CD14-positive monocyte (primary cell): ENCODE measurements at regions not wholly inside any gene's neighbourhood (a gene's known extent, or its start where the extent isn't known, plus 50 kb on each side); places are given as distances from the start of the nearest gene placed in this dataset.

Source experiments
- DNase-seq, 3 donors: peaks; one replicate each; pipeline ENCODE4 v3.0.0-alpha.2; 2011 to 2022
- H2AFZ ChIP-seq: 2 replicates; pipeline ENCODE4 v1.6.0; 2012; ENCODE audit warnings: mild to moderate bottlenecking, low read depth, low read length, inconsistent platforms; ENCODE audit not compliant: insufficient read depth, poor library complexity, severe bottlenecking
- H3K27ac ChIP-seq, 2 donors: 1 replicate in 1 of 2; 2 replicates in 1 of 2; pipeline ENCODE4 v1.5.1; 2012 to 2013; ENCODE audit warnings: low read length in 2 of 2, control low read depth in 1 of 2, inconsistent platforms in 1 of 2, low read depth in 1 of 2, mild to moderate bottlenecking in 1 of 2
- H3K27me3 ChIP-seq, 2 donors: one replicate each; pipeline versions ENCODE4 v1.6.0 to v1.6.1; 2011 to 2013; ENCODE audit warnings: low read length in 2 of 2; ENCODE audit not compliant: control insufficient read depth in 2 of 2, insufficient read depth in 2 of 2
- H3K36me3 ChIP-seq, 2 donors: replicated peaks in 1 of 2; 1 replicate in 1 of 2; 2 replicates in 1 of 2; pipeline versions ENCODE4 v1.5.1 to v1.6.1; 2012 to 2013; ENCODE audit warnings: low read length in 2 of 2, control low read depth in 1 of 2, inconsistent platforms in 1 of 2, mild to moderate bottlenecking in 1 of 2; ENCODE audit not compliant: insufficient read depth in 2 of 2, control insufficient read depth in 1 of 2
- H3K4me1 ChIP-seq, 2 donors: 1 replicate in 1 of 2; 2 replicates in 1 of 2; pipeline versions ENCODE4 v1.5.1 to v1.6.1; 2012 to 2013; ENCODE audit warnings: low read length in 2 of 2, control low read depth in 1 of 2, inconsistent platforms in 1 of 2, mild to moderate bottlenecking in 1 of 2, moderate library complexity in 1 of 2; ENCODE audit not compliant: insufficient read depth in 2 of 2, control insufficient read depth in 1 of 2
- H3K4me2 ChIP-seq: replicated peaks from 2 replicates; pipeline ENCODE3; 2012; ENCODE audit warnings: low read length, moderate library complexity, mild to moderate bottlenecking; ENCODE audit not compliant: poor library complexity, severe bottlenecking; ENCODE audit errors: extremely low read depth
- H3K4me3 ChIP-seq, 3 experiments: fragments of 200-600 bp in 1 of 3; sonication (generic) in 1 of 3; replicated peaks in 1 of 3; 1 replicate in 2 of 3; 2 replicates in 1 of 3; pipeline ENCODE4 v1.5.1; 2011 to 2013; ENCODE audit warnings: low read length in 3 of 3, mild to moderate bottlenecking in 3 of 3, control low read depth in 2 of 3, low read depth in 2 of 3, inconsistent platforms in 1 of 3, moderate library complexity in 1 of 3
- H3K79me2 ChIP-seq: 2 replicates; pipeline ENCODE4 v1.6.0; 2012; ENCODE audit warnings: mild to moderate bottlenecking, control low read depth, inconsistent platforms, low read length, moderate library complexity; ENCODE audit not compliant: insufficient read depth
- H3K9ac ChIP-seq: 2 replicates; pipeline ENCODE4 v1.6.0; 2017; ENCODE audit warnings: low read length, mild to moderate bottlenecking; ENCODE audit not compliant: insufficient read depth, poor library complexity, severe bottlenecking
- H3K9me3 ChIP-seq, 2 donors: replicated peaks in 1 of 2; 1 replicate in 1 of 2; 2 replicates in 1 of 2; pipeline versions ENCODE4 v1.5.1 to v1.6.1; 2012 to 2013; ENCODE audit warnings: low read length in 2 of 2, control low read depth in 1 of 2; ENCODE audit not compliant: control insufficient read depth in 1 of 2, insufficient read depth in 1 of 2
- H4K20me1 ChIP-seq: 2 replicates; pipeline ENCODE4 v1.6.0; 2012; ENCODE audit warnings: mild to moderate bottlenecking, low read length, control low read depth, moderate library complexity; ENCODE audit not compliant: insufficient read depth
- H3K27ac Mint-ChIP-seq, 7 donors: one replicate each; pipeline ENCODE4 v1.8.0; 2020; ENCODE audit warnings: mild to moderate bottlenecking in 7 of 7, mixed read lengths in 7 of 7, moderate library complexity in 6 of 7, inconsistent platforms in 2 of 7
- H3K27me3 Mint-ChIP-seq, 3 donors: one replicate each; pipeline ENCODE4 v1.8.0; 2021 to 2022; ENCODE audit warnings: low read depth in 3 of 3, mild to moderate bottlenecking in 3 of 3, mixed read lengths in 3 of 3, moderate library complexity in 3 of 3, inconsistent platforms in 1 of 3
- H3K36me3 Mint-ChIP-seq, 2 donors: one replicate each; pipeline ENCODE4 v1.8.0; 2020; ENCODE audit warnings: mixed read lengths in 2 of 2, inconsistent platforms in 1 of 2, mild to moderate bottlenecking in 1 of 2
- H3K4me1 Mint-ChIP-seq: one replicate; pipeline ENCODE4 v1.8.0; 2020; ENCODE audit warnings: mild to moderate bottlenecking, mixed read lengths
- H3K4me3 Mint-ChIP-seq, 2 donors: one replicate each; pipeline ENCODE4 v1.8.0; 2020; ENCODE audit warnings: mild to moderate bottlenecking in 2 of 2, mixed read lengths in 2 of 2, moderate library complexity in 1 of 2
- H3K9me3 Mint-ChIP-seq, 7 donors: one replicate each; pipeline ENCODE4 v1.8.0; 2020 to 2022; ENCODE audit warnings: mixed read lengths in 7 of 7, mild to moderate bottlenecking in 6 of 7, moderate library complexity in 6 of 7, inconsistent platforms in 2 of 7
- CTCF ChIP-seq: fragments of 200-600 bp; IDR thresholded peaks from one replicate; pipeline ENCODE4 v1.8.0; 2022; ENCODE audit warnings: antibody characterized with exemption, mild to moderate bottlenecking
- WGBS: methylation state at CpG from one replicate; pipeline ENCODE4 v1.1.5; 2013; ENCODE audit warnings: missing lambda C conversion rate; ENCODE audit not compliant: insufficient coverage; 5-methylcytosine and 5-hydroxymethylcytosine counted together
- intact Hi-C, 2 donors: fragments of 100-400 bp; cut with micrococcal nuclease; formaldehyde crosslinking; loops; one replicate each; pipeline versions ENCODE4 v1.15.0 to v1.15.1; 2023

- no peak for DNase-seq
- 100% methylated on average over 2 of the region's 4 CpGs for WGBS
- H3K79me2 ChIP-seq, result no peaks in the 10 kb centered on the region
- no peak for TF ChIP-seq CTCF
- no peak overlapping the region for H2AFZ ChIP-seq
- no peak overlapping the region for H3K27ac ChIP-seq
- H3K27me3 ChIP-seq, result no peaks in the 10 kb centered on the region
- no peaks in the 10 kb centered on the region for H3K4me1 Mint-ChIP-seq
- H3K4me3 Mint-ChIP-seq, result no peak overlapping the region
- peaks cover 0 to 6% (median 2%) of the 10 kb centered on the region in 7 donors for H3K9me3 Mint-ChIP-seq
- no peak overlapping the region for H3K9ac ChIP-seq
- H4K20me1 ChIP-seq, result no peaks in the 10 kb centered on the region
- H3K27ac Mint-ChIP-seq, result no peak overlapping the region
- intact Hi-C loops, result no loop called here
- H3K36me3 ChIP-seq, result no peaks in the 10 kb centered on the region
- no peak overlapping the region for H3K4me3 ChIP-seq
- H3K9me3 ChIP-seq, result no peaks in the 10 kb centered on the region
- no peaks in the 10 kb centered on the region for H3K36me3 Mint-ChIP-seq
- H3K4me1 ChIP-seq, result no peaks in the 10 kb centered on the region
- no peak overlapping the region for H3K4me2 ChIP-seq
- peaks cover 2 to 6% (median 2%) of the 10 kb centered on the region in 3 donors for H3K27me3 Mint-ChIP-seq
Measured at GRCh38 chr18:11501352-11501751, 108.0 kb upstream of the SLC35G4 start.

- 100% methylated on average over 1 of the region's 8 CpGs for WGBS
- H3K9me3 ChIP-seq, result no peaks in the 10 kb centered on the region
- no peak overlapping the region for H3K4me3 ChIP-seq
- no peak overlapping the region for H3K9ac ChIP-seq
- H3K4me1 Mint-ChIP-seq, result no peaks in the 10 kb centered on the region
- no peaks in the 10 kb centered on the region for H3K4me1 ChIP-seq
- no peak overlapping the region for H3K4me2 ChIP-seq
- TF ChIP-seq CTCF, result no peak
- no peaks in the 10 kb centered on the region for H4K20me1 ChIP-seq
- DNase-seq, result no peak
- H3K4me3 Mint-ChIP-seq, result no peak overlapping the region
- no peak overlapping the region for H2AFZ ChIP-seq
- intact Hi-C loops, result no loop called here
- no peaks in the 10 kb centered on the region for H3K36me3 ChIP-seq
- H3K27ac ChIP-seq, result no peak overlapping the region
- peaks cover 0 to 6% (median 2%) of the 10 kb centered on the region in 7 donors for H3K9me3 Mint-ChIP-seq
- H3K79me2 ChIP-seq, result no peaks in the 10 kb centered on the region
- H3K27me3 ChIP-seq, result no peaks in the 10 kb centered on the region
- no peak overlapping the region for H3K27ac Mint-ChIP-seq
- H3K36me3 Mint-ChIP-seq, result no peaks in the 10 kb centered on the region
- peaks cover 2 to 6% (median 2%) of the 10 kb centered on the region in 3 donors for H3K27me3 Mint-ChIP-seq
Measured at GRCh38 chr18:11500153-11501122, 109.0 kb upstream of the SLC35G4 start.
